ENCODE measurements at regions not wholly inside any gene's neighbourhood (a gene's known extent, or its start where the extent isn't known, plus 50 kb on each side); places are given as distances from the start of the nearest gene placed in this dataset.

- H3K4me2 ChIP-seq (ENCODE audit: low read depth, low read length, poor library complexity, severe bottlenecking): no peak overlapping the region
- no peaks in the 10 kb centered on the region for H3K9me3 ChIP-seq (ENCODE audit: insufficient read depth, low read depth, low read length)
- H3K4me3 ChIP-seq (ENCODE audit: low read length, poor library complexity, severe bottlenecking): no peak overlapping the region
- no peak overlapping the region for H2AFZ ChIP-seq (ENCODE audit: low read length)
- no peaks in the 10 kb centered on the region for H3F3A ChIP-seq (ENCODE audit: low read depth)
- H3K79me2 ChIP-seq (ENCODE audit: insufficient read depth, low read length): no peaks in the 10 kb centered on the region
- no peaks in the 10 kb centered on the region for H3K9me2 ChIP-seq (replicated peaks; ENCODE audit: low read depth, low read length)
- TF ChIP-seq EZH2phosphoT487 (IDR thresholded peaks at IDR 0.05; ENCODE audit: borderline replicate concordance) (no peak), CTCF (conservative IDR thresholded peaks at IDR 0.05; ENCODE audit: low read length) (no peak)
- H3K27me3 ChIP-seq (ENCODE audit: insufficient read depth, low read length, poor library complexity, severe bottlenecking): no peaks in the 10 kb centered on the region
- no peaks in the 10 kb centered on the region for H3K36me3 ChIP-seq (ENCODE audit: insufficient read depth, low read length)
- no peaks in the 10 kb centered on the region for H3K4me1 ChIP-seq (ENCODE audit: insufficient read depth, low read length, poor library complexity, severe bottlenecking)
- H4K20me1 ChIP-seq (ENCODE audit: insufficient read depth, low read length, poor library complexity, severe bottlenecking): no peaks in the 10 kb centered on the region
- no peak overlapping the region for H3K9ac ChIP-seq (ENCODE audit: low read depth, low read length, poor library complexity, severe bottlenecking)
Observed at GRCh38 chr6:134400941-134401340, 83.0 kb upstream of the SGK1 start.

GRCh38 chr6:134398453-134398852 lies 80.5 kb upstream of the SGK1 start:
- Histone ChIP-seq H2AFZ (ENCODE audit: low read length) (no peak overlapping the region), H3K4me3 (ENCODE audit: low read length, poor library complexity, severe bottlenecking) (no peak overlapping the region)

GRCh38 chr6:134397676-134398075 lies 79.8 kb upstream of the SGK1 start:
- Histone ChIP-seq H3K4me1 (ENCODE audit: insufficient read depth, low read length, poor library complexity, severe bottlenecking) (no peaks in the 10 kb centered on the region), H3K79me2 (ENCODE audit: insufficient read depth, low read length) (no peaks in the 10 kb centered on the region), H3K27me3 (ENCODE audit: insufficient read depth, low read length, poor library complexity, severe bottlenecking) (no peaks in the 10 kb centered on the region), H3K9ac (ENCODE audit: low read depth, low read length, poor library complexity, severe bottlenecking) (no peak overlapping the region), H4K20me1 (ENCODE audit: insufficient read depth, low read length, poor library complexity, severe bottlenecking) (no peaks in the 10 kb centered on the region), H3K36me3 (ENCODE audit: insufficient read depth, low read length) (no peaks in the 10 kb centered on the region), H3K4me3 (ENCODE audit: low read length, poor library complexity, severe bottlenecking) (no peak overlapping the region), H3K9me3 (ENCODE audit: insufficient read depth, low read depth, low read length) (no peaks in the 10 kb centered on the region), H3K9me2 (replicated peaks; ENCODE audit: low read depth, low read length) (no peaks in the 10 kb centered on the region), H3K4me2 (ENCODE audit: low read depth, low read length, poor library complexity, severe bottlenecking) (no peak overlapping the region), H2AFZ (ENCODE audit: low read length) (no peak overlapping the region), H3F3A (ENCODE audit: low read depth) (no peaks in the 10 kb centered on the region)
- TF ChIP-seq CTCF (conservative IDR thresholded peaks at IDR 0.05; ENCODE audit: low read length): no peak
- no peak for TF ChIP-seq EZH2phosphoT487 (IDR thresholded peaks at IDR 0.05; ENCODE audit: borderline replicate concordance)

More at GRCh38 chr6:134398453-134398852, 80.5 kb upstream of the SGK1 start:
- Histone ChIP-seq H4K20me1 (ENCODE audit: insufficient read depth, low read length, poor library complexity, severe bottlenecking) (no peaks in the 10 kb centered on the region), H3K36me3 (ENCODE audit: insufficient read depth, low read length) (no peaks in the 10 kb centered on the region), H3K9ac (ENCODE audit: low read depth, low read length, poor library complexity, severe bottlenecking) (no peak overlapping the region), H3K4me2 (ENCODE audit: low read depth, low read length, poor library complexity, severe bottlenecking) (no peak overlapping the region), H3K27me3 (ENCODE audit: insufficient read depth, low read length, poor library complexity, severe bottlenecking) (no peaks in the 10 kb centered on the region), H3K79me2 (ENCODE audit: insufficient read depth, low read length) (no peaks in the 10 kb centered on the region), H3F3A (ENCODE audit: low read depth) (no peaks in the 10 kb centered on the region), H3K4me1 (ENCODE audit: insufficient read depth, low read length, poor library complexity, severe bottlenecking) (no peaks in the 10 kb centered on the region), H3K9me2 (replicated peaks; ENCODE audit: low read depth, low read length) (no peaks in the 10 kb centered on the region), H3K9me3 (ENCODE audit: insufficient read depth, low read depth, low read length) (no peaks in the 10 kb centered on the region)
- TF ChIP-seq EZH2phosphoT487 (IDR thresholded peaks at IDR 0.05; ENCODE audit: borderline replicate concordance): no peak
- no peak for TF ChIP-seq CTCF (conservative IDR thresholded peaks at IDR 0.05; ENCODE audit: low read length)

Measured in Loucy (cell line).